Trophoblast cell (in vitro differentiated cells and primary cell): ENCODE measurements at regions not wholly inside any gene's neighbourhood (a gene's known extent, or its start where the extent isn't known, plus 50 kb on each side); places are given as distances from the start of the nearest gene placed in this dataset.
"Not testable (repeated sequence)": the region's sequence is repeated elsewhere in the genome, so short reads cannot be mapped to it uniquely, and the experiment has no call there.

Experiments
- DNase-seq, 2 donors: peaks; one replicate each; pipeline ENCODE4 v3.0.0-alpha.2; 2016
- H2AFZ ChIP-seq: 2 replicates; pipeline ENCODE4 v1.6.1; 2013; ENCODE audit warnings: low read length, moderate library complexity, mild to moderate bottlenecking; ENCODE audit not compliant: insufficient read depth, poor library complexity
- H2AK5ac ChIP-seq: 2 replicates; pipeline ENCODE4 v1.6.1; 2013; ENCODE audit warnings: mild to moderate bottlenecking, low read length
- H2BK120ac ChIP-seq: 2 replicates; pipeline ENCODE4 v1.6.1; 2013; ENCODE audit warnings: low read length, mild to moderate bottlenecking, moderate library complexity; ENCODE audit not compliant: insufficient read depth, poor library complexity
- H2BK12ac ChIP-seq: 2 replicates; pipeline ENCODE4 v1.6.1; 2013; ENCODE audit warnings: mild to moderate bottlenecking, low read length, moderate library complexity
- H2BK5ac ChIP-seq: 2 replicates; pipeline ENCODE4 v1.6.1; 2013; ENCODE audit warnings: low read length, low read depth, moderate library complexity, mild to moderate bottlenecking; ENCODE audit not compliant: poor library complexity
- H3K14ac ChIP-seq: 2 replicates; pipeline ENCODE4 v1.6.1; 2013; ENCODE audit warnings: mild to moderate bottlenecking, low read length
- H3K18ac ChIP-seq: 2 replicates; pipeline ENCODE4 v1.6.1; 2013; ENCODE audit warnings: mild to moderate bottlenecking, low read length
- H3K23ac ChIP-seq: 2 replicates; pipeline ENCODE4 v1.6.1; 2013; ENCODE audit warnings: low read length
- H3K27ac ChIP-seq: 2 replicates; pipeline ENCODE4 v1.5.1; 2013; ENCODE audit warnings: low read depth, mild to moderate bottlenecking, inconsistent platforms, low read length, moderate library complexity
- H3K27me3 ChIP-seq: 2 replicates; pipeline ENCODE4 v1.6.1; 2013; ENCODE audit warnings: inconsistent platforms, mild to moderate bottlenecking, low read length, moderate library complexity; ENCODE audit not compliant: insufficient read depth
- H3K36me3 ChIP-seq, 2 experiments: 1 replicate in 1 of 2; 2 replicates in 1 of 2; pipeline ENCODE4 v1.6.1; 2013; ENCODE audit warnings: low read length in 2 of 2, mild to moderate bottlenecking in 2 of 2, moderate library complexity in 1 of 2; ENCODE audit not compliant: insufficient read depth in 2 of 2, control insufficient read depth in 1 of 2
- H3K4ac ChIP-seq: 2 replicates; pipeline ENCODE4 v1.6.1; 2013; ENCODE audit warnings: low read depth, mild to moderate bottlenecking, low read length, moderate library complexity
- H3K4me1 ChIP-seq, 2 experiments: 1 replicate in 1 of 2; 2 replicates in 1 of 2; pipeline ENCODE4 v1.6.1; 2013; ENCODE audit warnings: low read length in 2 of 2, mild to moderate bottlenecking in 2 of 2, moderate library complexity in 1 of 2; ENCODE audit not compliant: insufficient read depth in 2 of 2, control insufficient read depth in 1 of 2
- H3K4me2 ChIP-seq: 2 replicates; pipeline ENCODE4 v1.6.1; 2013; ENCODE audit warnings: inconsistent platforms, mild to moderate bottlenecking, low read length, moderate library complexity
- H3K4me3 ChIP-seq: 2 replicates; pipeline ENCODE4 v1.5.1; 2013; ENCODE audit warnings: mild to moderate bottlenecking, low read depth, low read length, inconsistent platforms
- H3K79me1 ChIP-seq: one replicate; pipeline ENCODE4 v1.6.1; 2013; ENCODE audit warnings: low read length
- H3K79me2 ChIP-seq: 2 replicates; pipeline ENCODE4 v1.6.1; 2013; ENCODE audit warnings: low read length, mild to moderate bottlenecking; ENCODE audit not compliant: control insufficient read depth, insufficient read depth, poor library complexity
- H3K9ac ChIP-seq: 2 replicates; pipeline ENCODE4 v1.6.1; 2013; ENCODE audit warnings: mild to moderate bottlenecking, low read length
- H3K9me3 ChIP-seq: 2 replicates; pipeline ENCODE4 v1.6.1; 2013; ENCODE audit warnings: low read depth, mild to moderate bottlenecking, control low read depth, inconsistent platforms, low read length; ENCODE audit not compliant: insufficient read depth
- H4K12ac ChIP-seq: 2 replicates; pipeline ENCODE4 v1.6.1; 2013; ENCODE audit warnings: low read depth, mild to moderate bottlenecking, low read length, moderate library complexity
- H4K8ac ChIP-seq: 2 replicates; pipeline ENCODE4 v1.6.1; 2013; ENCODE audit warnings: low read depth, mild to moderate bottlenecking, low read length, moderate library complexity
- H4K91ac ChIP-seq: one replicate; pipeline ENCODE4 v1.6.1; 2013; ENCODE audit warnings: low read depth, mild to moderate bottlenecking, low read length, moderate library complexity
- WGBS: extraction: QIAGEN DNeasy Blood & Tissue Kit; methylation state at CpG from one replicate; pipeline ENCODE4 v1.1.7; 2013; ENCODE audit warnings: missing lambda C conversion rate; ENCODE audit not compliant: insufficient read length, insufficient coverage; ENCODE audit errors: extremely low coverage; 5-methylcytosine and 5-hydroxymethylcytosine counted together

DNA sequence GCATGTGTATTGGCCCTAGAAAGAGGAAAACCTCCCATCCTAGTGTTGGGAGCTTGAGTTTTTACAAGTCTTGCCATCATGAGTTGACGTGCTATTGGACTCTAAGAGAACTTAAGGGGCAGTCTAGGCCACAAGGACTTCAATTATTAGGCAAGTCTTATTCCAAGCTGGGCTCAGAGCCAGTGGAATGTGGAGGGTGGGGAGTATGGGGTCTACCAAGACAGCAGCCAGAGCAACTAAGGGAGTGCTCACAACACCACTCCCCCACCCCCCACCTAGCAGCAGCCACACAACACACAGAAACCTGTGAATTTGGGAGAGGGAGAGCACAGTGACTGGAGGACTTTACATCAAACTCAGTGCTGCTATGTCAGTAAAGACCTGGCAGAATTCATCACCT, 1625.6 kb downstream of the SPATA31A7 start:
- H3K36me3 ChIP-seq, H2AFZ ChIP-seq, H3K4me2 ChIP-seq, H3K9me3 ChIP-seq, H2BK12ac ChIP-seq, H4K91ac ChIP-seq, DNase-seq, H3K4me1 ChIP-seq, H2BK120ac ChIP-seq, H3K23ac ChIP-seq, H3K9ac ChIP-seq, H3K14ac ChIP-seq, H3K79me2 ChIP-seq, H4K8ac ChIP-seq, H3K18ac ChIP-seq, H3K4ac ChIP-seq, H2BK5ac ChIP-seq, H3K79me1 ChIP-seq, H3K27ac ChIP-seq, H3K27me3 ChIP-seq, H4K12ac ChIP-seq, H3K4me3 ChIP-seq, H2AK5ac ChIP-seq: not testable (repeated sequence)
- WGBS, result no CpG with 5 or more reads among the region's 1 CpG

DNA sequence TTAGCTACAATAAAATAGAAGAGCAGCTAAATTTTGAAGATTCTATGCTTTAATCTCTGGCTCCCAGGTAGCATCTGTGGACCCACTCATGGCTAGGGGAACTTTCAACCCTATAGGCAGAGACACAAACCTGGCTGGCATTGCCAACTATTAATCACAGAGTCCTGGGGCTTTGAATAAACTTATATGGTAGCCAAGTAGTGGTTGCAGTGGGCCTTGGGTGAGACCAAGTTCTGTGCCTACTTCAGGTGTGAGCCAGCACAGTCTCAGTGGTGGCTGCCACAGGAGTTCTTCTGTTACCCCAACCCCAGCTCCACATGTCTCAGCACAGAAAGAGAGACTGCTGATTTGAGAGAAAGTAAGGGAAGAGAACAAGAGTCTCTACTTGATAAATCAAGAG, 1626.5 kb downstream of the SPATA31A7 start:
- H3K18ac ChIP-seq, H3K14ac ChIP-seq, H3K4me2 ChIP-seq, H2AFZ ChIP-seq, DNase-seq, H3K36me3 ChIP-seq, H3K23ac ChIP-seq, H2BK12ac ChIP-seq, H3K4ac ChIP-seq, H3K79me2 ChIP-seq, H2BK5ac ChIP-seq, H3K9me3 ChIP-seq, H4K8ac ChIP-seq, H3K27me3 ChIP-seq, H2BK120ac ChIP-seq, H4K12ac ChIP-seq, H3K9ac ChIP-seq, H4K91ac ChIP-seq, H2AK5ac ChIP-seq, H3K79me1 ChIP-seq, H3K4me3 ChIP-seq, H3K27ac ChIP-seq, H3K4me1 ChIP-seq: not testable (repeated sequence)

DNA sequence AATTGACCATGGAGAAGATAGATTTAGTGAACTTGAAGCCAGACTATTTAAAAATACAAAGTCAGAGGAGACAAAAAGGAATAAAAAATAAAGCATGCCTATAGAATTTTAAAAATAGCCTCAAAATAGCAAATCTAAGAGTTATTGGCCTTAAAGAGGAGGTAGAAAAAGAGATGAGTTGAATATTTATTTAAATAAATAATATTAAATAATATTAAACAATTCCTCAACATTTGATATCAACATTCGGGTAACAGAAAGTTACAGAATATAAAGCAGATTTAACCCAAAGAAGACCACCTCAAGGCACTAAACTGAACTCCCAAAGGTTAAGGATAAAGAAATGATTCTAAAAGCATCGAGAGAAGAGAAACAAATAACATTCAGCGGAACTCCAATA, 1627.4 kb downstream of the SPATA31A7 start:
- H3K9me3 ChIP-seq, H3K36me3 ChIP-seq, H3K9ac ChIP-seq, H3K27ac ChIP-seq, H2AK5ac ChIP-seq, H3K4me3 ChIP-seq, H3K4me1 ChIP-seq, H4K12ac ChIP-seq, DNase-seq, H2BK120ac ChIP-seq, H3K4me2 ChIP-seq, H2AFZ ChIP-seq, H3K27me3 ChIP-seq, H3K79me2 ChIP-seq, H3K4ac ChIP-seq, H3K18ac ChIP-seq, H3K14ac ChIP-seq, H4K91ac ChIP-seq, H2BK12ac ChIP-seq, H2BK5ac ChIP-seq, H3K23ac ChIP-seq, H3K79me1 ChIP-seq, H4K8ac ChIP-seq: not testable (repeated sequence)
- WGBS, result no CpG with 5 or more reads among the region's 3 CpGs

DNA sequence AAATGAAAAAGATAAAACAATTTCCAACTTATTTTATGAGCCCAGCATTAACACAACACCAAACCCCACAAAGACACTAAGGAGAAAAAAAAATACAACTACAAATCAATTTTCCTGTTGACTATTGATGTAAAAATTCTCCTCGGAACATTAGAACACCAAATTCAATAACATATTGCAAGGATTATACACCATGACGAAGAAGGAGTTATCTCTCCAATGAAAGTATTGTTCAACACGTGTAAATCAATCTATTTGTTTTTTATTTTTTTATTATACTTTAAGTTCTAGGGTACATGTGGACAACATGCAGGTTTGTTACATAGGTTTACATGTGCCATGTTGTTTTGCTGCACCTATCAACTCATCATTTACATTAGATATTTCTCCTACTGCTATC, 1632.3 kb downstream of the SPATA31A7 start:
- H3K79me2 ChIP-seq, H3K36me3 ChIP-seq, H3K14ac ChIP-seq, H3K4me2 ChIP-seq, H3K27ac ChIP-seq, H3K4ac ChIP-seq, H2AK5ac ChIP-seq, H2AFZ ChIP-seq, H3K9me3 ChIP-seq, H3K4me3 ChIP-seq, H3K4me1 ChIP-seq, H2BK12ac ChIP-seq, H3K79me1 ChIP-seq, H3K9ac ChIP-seq, H2BK120ac ChIP-seq, H4K8ac ChIP-seq, H4K91ac ChIP-seq, H3K23ac ChIP-seq, H2BK5ac ChIP-seq, H3K18ac ChIP-seq, DNase-seq, H3K27me3 ChIP-seq, H4K12ac ChIP-seq: not testable (repeated sequence)
- no CpG with 5 or more reads among the region's 3 CpGs for WGBS
